ENCODE measurements at regions not wholly inside any gene's neighbourhood (a gene's known extent, or its start where the extent isn't known, plus 50 kb on each side); places are given as distances from the start of the nearest gene placed in this dataset.

DNA sequence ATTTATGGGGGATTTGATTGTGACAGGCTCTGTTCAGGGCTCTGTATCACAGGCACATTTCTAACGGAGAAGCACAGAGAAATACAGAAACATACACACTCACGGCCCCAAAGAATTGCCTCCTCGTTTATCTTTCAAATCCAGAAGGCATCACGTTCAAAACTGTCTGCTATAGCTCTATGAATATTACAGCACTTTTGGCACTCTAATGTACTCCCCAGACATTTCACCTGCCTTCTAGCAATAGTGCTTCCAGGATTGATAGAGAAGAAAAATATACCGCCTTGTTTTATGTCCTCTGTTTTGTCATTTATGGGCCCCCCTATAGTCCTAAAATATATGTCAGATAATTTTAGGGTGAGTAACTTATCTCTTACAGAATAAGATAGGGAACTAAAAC, 947.5 kb downstream of the ANKRD7 start:
- TF ChIP-seq, protein P1, sequence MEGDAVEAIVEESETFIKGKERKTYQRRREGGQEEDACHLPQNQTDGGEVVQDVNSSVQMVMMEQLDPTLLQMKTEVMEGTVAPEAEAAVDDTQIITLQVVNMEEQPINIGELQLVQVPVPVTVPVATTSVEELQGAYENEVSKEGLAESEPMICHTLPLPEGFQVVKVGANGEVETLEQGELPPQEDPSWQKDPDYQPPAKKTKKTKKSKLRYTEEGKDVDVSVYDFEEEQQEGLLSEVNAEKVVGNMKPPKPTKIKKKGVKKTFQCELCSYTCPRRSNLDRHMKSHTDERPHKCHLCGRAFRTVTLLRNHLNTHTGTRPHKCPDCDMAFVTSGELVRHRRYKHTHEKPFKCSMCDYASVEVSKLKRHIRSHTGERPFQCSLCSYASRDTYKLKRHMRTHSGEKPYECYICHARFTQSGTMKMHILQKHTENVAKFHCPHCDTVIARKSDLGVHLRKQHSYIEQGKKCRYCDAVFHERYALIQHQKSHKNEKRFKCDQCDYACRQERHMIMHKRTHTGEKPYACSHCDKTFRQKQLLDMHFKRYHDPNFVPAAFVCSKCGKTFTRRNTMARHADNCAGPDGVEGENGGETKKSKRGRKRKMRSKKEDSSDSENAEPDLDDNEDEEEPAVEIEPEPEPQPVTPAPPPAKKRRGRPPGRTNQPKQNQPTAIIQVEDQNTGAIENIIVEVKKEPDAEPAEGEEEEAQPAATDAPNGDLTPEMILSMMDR (conservative IDR thresholded peaks at IDR 0.05; ENCODE audit: low read length) = no peak
- TF ChIP-seq EZH2phosphoT487 (IDR thresholded peaks at IDR 0.05; ENCODE audit: borderline replicate concordance) = no peak

All from Loucy (cell line).